ENCODE measurements at regions not wholly inside any gene's neighbourhood (a gene's known extent, or its start where the extent isn't known, plus 50 kb on each side); places are given as distances from the start of the nearest gene placed in this dataset.
A peak's percentile ranks its signal among the peaks of the same experiment; 100 is the strongest.
"Not testable (repeated sequence)": the region's sequence is repeated elsewhere in the genome, so short reads cannot be mapped to it uniquely, and the experiment has no call there.

- intact Hi-C loops (cut with DNase I) = no loop called here
- DNase-seq = no peak
Observed at GRCh38 chr10:25707976-25708671, 225.9 kb upstream of the MYO3A start.

GRCh38 chr10:25713894-25714240, 220.2 kb upstream of the MYO3A start:
- no peak for DNase-seq
- intact Hi-C loops (cut with DNase I) = no loop called here

GRCh38 chr10:25724241-25724640, 209.8 kb upstream of the MYO3A start:
- DNase-seq = no peak
- intact Hi-C loops (cut with DNase I) = no loop called here

GRCh38 chr10:25725917-25726716, 207.9 kb upstream of the MYO3A start:
- DNase-seq = peak in 3 of 10 donors; percentile 16 to 33 (median 28)

GRCh38 chr10:25738776-25739175, 195.3 kb upstream of the MYO3A start:
- intact Hi-C loops (cut with DNase I) = no loop called here
- no peak for DNase-seq

More at GRCh38 chr10:25725917-25726716, 207.9 kb upstream of the MYO3A start:
- intact Hi-C loops (cut with DNase I) = loop anchor here (2.0 kb wide), 1 partner anchor 831 kb away; no protein-coding TSS in a partner anchor

GRCh38 chr10:25743832-25744231, 190.2 kb upstream of the MYO3A start:
- intact Hi-C loops (cut with DNase I) = no loop called here

GRCh38 chr10:25744574-25744973, 189.5 kb upstream of the MYO3A start:
- intact Hi-C loops (cut with DNase I) = no loop called here
- DNase-seq = no peak

More at GRCh38 chr10:25743832-25744231, 190.2 kb upstream of the MYO3A start:
- DNase-seq = no peak

GRCh38 chr10:25745976-25746375, 188.1 kb upstream of the MYO3A start:
- no peak for DNase-seq

GRCh38 chr10:25747084-25747483, 186.9 kb upstream of the MYO3A start:
- intact Hi-C loops (cut with DNase I) = no loop called here
- DNase-seq = no peak

More at GRCh38 chr10:25745976-25746375, 188.1 kb upstream of the MYO3A start:
- intact Hi-C loops (cut with DNase I) = no loop called here

GRCh38 chr10:25748509-25748908, 185.5 kb upstream of the MYO3A start:
- DNase-seq = no peak
- intact Hi-C loops (cut with DNase I) = no loop called here

GRCh38 chr10:25753776-25754175, 180.3 kb upstream of the MYO3A start:
- intact Hi-C loops (cut with DNase I) = no loop called here
- no peak for DNase-seq

- intact Hi-C loops (cut with DNase I) = not testable (repeated sequence)
Observed at GRCh38 chr10:25755874-25756273, 178.2 kb upstream of the MYO3A start.

GRCh38 chr10:25756784-25757183, 177.2 kb upstream of the MYO3A start:
- intact Hi-C loops (cut with DNase I) = no loop called here
- no peak for DNase-seq

More at GRCh38 chr10:25755874-25756273, 178.2 kb upstream of the MYO3A start:
- peak in 1 of 10 donors; percentile 79 for DNase-seq

- DNase-seq = peak in 3 of 10 donors; percentile 19 to 29 (median 22)
- intact Hi-C loops (cut with DNase I) = loop anchor here (2.0 kb wide), 1 partner anchor 799 kb away; no protein-coding TSS in a partner anchor
Observed at GRCh38 chr10:25758041-25758457, 176.0 kb upstream of the MYO3A start.

- intact Hi-C loops (cut with DNase I) = loop anchor here (2.0 kb wide), 1 partner anchor 798 kb away; no protein-coding TSS in a partner anchor
- no peak for DNase-seq
Observed at GRCh38 chr10:25758511-25758910, 175.5 kb upstream of the MYO3A start.

GRCh38 chr10:25761937-25762336, 172.1 kb upstream of the MYO3A start:
- DNase-seq = peak in 1 of 10 donors; percentile 52
- intact Hi-C loops (cut with DNase I) = no loop called here

- intact Hi-C loops (cut with DNase I) = no loop called here
- DNase-seq = no peak
Observed at GRCh38 chr10:25766213-25766612, 167.8 kb upstream of the MYO3A start.

- intact Hi-C loops (cut with DNase I) = no loop called here
- DNase-seq = no peak
Observed at GRCh38 chr10:25766687-25767221, 167.3 kb upstream of the MYO3A start.

GRCh38 chr10:25768167-25768566, 165.9 kb upstream of the MYO3A start:
- intact Hi-C loops (cut with DNase I) = no loop called here
- no peak for DNase-seq

- intact Hi-C loops (cut with DNase I) = no loop called here
- DNase-seq = no peak
Observed at GRCh38 chr10:25778646-25779045, 155.4 kb upstream of the MYO3A start.

- DNase-seq = no peak
- intact Hi-C loops (cut with DNase I) = no loop called here
Observed at GRCh38 chr10:25786161-25786560, 147.9 kb upstream of the MYO3A start.

Measured in posterior cingulate gyrus (tissue), 11 donors.